Posterior cingulate gyrus (tissue), 11 donors: ENCODE measurements at regions not wholly inside any gene's neighbourhood (a gene's known extent, or its start where the extent isn't known, plus 50 kb on each side); places are given as distances from the start of the nearest gene placed in this dataset.

Experiments used
- DNase-seq, 10 donors: peaks; one replicate each; pipeline versions ENCODE4 v3.0.0 to v3.0.0-alpha.2; 2020 to 2021; ENCODE audit warnings: mixed read lengths in 3 of 10
- intact Hi-C: fragments of 100-400 bp; cut with DNase I; formaldehyde crosslinking; loops from one replicate; pipeline ENCODE4 v1.15.1; 2023

DNA sequence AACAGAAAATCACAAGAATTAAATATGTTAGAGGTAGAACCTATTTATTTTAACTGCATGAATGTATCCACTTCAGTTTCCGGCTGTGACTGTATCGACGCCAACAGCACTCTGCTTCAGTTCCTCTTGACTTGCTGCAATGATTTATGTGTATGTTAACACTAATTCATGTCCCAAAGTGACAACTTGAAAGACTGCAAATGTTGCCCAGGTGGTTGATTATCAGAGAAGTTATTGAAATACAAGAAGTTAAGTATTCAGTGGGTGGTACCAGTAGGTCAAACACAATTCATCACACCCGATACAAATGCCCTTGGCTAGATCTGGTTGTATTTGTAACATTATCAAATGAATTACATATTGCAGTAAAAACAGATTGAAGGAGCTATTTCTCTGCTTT is 622.7 kb upstream of the CDH18 start:
- intact Hi-C loops = no loop called here

DNA sequence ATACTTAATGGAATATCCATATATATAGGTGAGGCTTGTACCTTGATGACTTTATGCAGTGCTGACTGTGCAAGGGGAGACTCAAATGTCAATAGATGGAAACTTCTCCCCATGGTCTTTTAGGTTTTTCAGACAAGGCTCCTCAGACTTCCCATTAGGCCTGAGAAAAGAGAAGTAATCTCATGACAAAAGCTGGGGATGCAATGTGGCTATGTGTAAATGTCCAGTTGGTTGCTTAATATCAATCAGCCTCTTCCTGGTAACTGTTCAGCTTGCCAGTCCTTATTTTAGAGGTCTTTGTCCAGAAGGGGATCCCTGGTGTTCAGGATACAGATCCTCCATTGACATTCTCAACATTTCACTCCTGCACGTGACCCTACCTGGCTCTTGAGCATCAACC is 621.1 kb upstream of the CDH18 start:
- no peak for DNase-seq
- intact Hi-C loops = no loop called here

More for the DNA sequence above, 622.7 kb upstream of the CDH18 start:
- no peak for DNase-seq

DNA sequence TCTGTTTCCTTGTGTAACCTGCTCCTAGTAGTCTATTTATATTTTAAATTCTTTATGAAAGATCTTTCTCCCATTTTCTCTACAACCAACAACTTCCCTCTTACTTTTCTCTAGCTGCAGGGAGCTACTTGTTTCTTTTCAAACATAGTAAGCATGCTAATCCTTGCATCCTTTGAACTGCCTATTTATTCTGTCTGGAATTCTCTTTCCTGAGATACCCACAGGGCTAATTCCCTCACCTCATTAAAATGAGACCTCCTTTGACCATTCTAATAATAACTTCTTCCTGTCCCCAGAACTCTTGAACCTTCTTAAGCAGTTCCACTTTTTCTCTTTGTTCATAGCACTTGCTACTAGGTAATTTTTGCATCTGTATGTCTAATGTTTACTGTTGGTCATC is 620.6 kb upstream of the CDH18 start:
- DNase-seq = no peak

DNA sequence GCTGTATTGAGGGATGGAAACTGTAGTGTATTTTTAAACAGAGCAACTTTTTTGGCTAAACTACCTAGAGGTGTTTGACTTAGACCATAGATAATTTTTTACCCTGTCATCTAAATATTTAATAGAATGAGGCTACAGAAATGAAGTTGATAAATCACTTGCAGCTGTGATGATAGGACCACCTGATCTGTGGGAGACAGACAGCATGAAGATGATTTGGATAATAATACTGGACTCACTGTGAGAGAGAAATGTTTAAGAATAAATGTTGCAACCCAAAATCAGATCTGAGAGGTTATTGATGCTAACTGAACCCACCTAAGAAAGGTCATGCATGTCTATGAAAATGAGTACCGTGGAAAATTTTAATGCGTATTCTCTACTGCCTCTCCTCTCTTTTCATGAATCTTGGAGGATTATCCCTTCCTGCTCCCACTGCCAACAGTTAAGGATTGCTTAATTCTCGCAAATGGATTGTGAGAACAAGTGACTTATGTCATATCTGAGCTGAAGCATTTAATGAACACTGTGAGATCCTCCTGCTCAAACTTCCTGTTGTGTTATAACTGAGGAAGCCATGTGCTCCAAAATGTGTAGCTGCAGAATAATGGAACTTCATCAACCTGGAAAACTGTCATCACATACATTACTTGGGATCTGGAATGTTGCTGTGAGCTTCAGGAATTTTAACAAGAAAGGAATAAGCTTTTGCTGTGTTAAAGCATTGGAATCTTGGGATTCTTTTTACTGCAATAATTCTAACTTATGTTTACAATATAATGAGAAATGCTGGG is 617.9 kb upstream of the CDH18 start:
- intact Hi-C loops = no loop called here
- DNase-seq = no peak

More for the DNA sequence above, 620.6 kb upstream of the CDH18 start:
- intact Hi-C loops = no loop called here

DNA sequence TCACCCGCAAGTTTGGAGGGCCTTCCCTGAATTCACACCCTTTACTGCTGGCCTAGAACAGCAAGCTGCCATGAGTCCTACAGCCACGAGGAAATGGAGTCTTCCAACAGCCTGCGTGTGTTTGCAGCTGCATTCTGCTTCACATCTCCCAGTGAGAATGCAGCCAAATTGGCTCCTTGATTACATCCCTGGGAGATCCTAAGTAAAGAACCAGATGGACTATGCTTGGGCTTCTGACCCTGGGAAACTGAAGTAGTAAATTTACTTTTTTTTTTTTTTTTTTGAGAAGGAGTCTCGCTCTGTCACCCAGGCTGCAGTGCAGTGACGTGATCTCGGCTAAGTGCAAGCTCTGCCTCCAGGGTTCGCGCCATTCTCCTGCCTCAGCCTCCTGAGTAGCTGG is 617.0 kb upstream of the CDH18 start:
- intact Hi-C loops = no loop called here
- DNase-seq = no peak

DNA sequence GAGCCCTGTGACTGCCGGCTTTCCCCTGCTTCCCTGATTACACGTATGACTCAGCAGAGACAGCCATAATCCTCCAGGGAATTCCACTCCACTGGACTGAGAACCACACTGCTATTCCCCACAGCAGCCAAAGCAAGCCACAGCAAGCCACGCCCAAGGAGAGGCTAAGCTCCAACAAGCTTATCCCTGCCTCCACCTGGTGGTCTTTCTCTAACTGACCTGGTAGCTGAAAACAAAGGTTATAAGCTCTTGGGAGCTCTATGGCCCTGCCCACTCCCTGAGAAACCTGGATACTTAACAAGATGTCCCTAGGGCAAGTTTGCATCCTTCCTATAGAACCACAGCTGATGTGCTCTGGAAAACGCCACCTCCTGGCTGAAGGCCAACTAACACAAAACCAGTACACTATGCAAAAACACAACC is 613.7 kb upstream of the CDH18 start:
- DNase-seq = peak in 1 of 10 donors; percentile 35
- intact Hi-C loops = no loop called here

DNA sequence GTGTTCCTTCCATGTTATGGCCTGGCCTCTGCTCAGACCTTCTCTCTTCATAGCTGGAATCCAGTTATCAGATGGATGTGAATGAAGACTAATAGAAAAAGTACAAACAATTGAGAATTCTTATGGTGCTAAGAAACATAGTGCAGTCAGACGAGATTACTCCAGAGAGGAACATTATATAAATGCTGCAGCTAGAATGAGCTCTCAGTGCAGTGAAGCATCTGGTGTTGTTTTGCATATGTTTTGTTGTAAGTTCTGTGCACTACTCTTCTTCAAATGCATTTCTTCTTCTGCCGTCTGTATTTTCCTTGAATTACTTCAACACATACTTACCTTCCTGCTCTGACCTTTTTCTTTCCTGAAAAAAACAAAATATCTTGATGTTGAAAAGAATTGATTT is 602.4 kb upstream of the CDH18 start:
- intact Hi-C loops = no loop called here
- DNase-seq = no peak

DNA sequence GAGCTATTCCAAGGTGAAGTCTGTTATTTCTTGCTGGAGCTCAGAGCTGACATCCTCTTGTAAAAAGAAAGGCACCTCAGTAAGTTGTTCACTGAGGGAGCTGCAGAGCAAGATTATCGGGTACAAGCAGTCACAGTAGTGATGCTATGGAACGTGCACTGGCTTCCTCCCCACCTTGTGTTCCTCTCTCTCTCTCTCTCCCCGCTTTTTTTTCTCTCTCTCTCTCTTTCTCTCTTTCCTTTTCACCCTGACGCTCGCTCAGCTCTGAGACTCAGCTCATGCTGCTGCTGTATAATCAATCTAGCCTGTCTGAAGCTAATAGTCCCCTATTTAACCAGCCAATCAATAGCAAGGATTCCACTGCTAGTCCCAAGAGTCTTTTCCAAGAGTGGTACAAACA is 587.6 kb upstream of the CDH18 start:
- DNase-seq = peak in 1 of 10 donors; percentile 15
- intact Hi-C loops = no loop called here

DNA sequence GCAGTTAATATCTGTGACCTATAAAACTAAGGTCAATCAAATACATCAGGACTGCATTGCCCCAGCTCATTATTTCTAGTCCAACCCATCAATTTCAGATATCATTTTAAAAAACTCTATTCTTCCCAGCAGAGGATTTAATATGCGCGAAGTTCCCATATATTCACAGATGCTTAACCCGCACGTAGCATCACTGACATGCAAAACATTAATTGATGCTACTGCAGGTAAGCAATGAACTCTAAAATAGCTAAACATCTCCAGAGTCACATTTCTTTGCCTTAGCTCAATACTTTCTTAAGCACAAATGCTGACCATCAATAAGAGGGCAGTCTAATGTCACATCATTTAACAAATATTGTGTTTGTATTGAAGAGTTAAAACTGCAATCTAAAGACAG is 586.6 kb upstream of the CDH18 start:
- intact Hi-C loops = no loop called here
- no peak for DNase-seq

DNA sequence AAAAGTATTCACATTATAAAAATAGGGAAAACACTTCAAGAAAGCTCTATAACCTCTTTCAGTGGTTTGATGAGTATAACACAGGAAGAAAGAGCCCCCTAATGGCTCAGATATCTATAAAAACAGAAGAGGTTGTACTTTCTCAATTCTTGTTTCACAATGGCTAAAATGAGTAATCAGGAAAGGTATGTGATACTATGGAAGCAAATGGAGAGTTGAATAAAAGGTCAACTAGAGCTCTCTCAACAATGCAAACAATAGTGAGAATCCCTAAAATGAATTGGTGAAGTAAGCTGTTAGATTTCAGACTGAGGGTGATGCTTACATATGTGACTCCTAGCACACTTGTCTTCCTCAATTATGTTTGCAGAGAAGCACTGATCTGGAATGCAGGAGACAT is 584.6 kb upstream of the CDH18 start:
- intact Hi-C loops = no loop called here
- DNase-seq = no peak

DNA sequence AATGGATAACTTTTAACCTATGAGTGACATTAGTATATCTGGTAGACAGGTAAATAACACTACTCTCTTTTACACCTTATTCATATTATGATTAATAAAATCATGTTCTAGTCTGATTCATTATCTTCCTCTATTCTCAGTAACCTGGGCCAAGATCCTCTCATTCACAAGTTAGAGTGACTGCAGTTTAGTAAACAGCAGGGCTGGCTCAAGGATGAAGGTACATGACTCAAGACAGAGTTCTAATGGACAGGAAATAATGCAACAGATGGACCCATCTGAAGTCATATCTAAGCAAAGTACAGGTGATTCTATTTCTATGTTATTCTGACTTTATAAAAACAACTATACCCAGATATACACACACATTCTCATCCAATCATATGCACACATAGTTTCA is 582.5 kb upstream of the CDH18 start:
- no peak for DNase-seq
- intact Hi-C loops = no loop called here

DNA sequence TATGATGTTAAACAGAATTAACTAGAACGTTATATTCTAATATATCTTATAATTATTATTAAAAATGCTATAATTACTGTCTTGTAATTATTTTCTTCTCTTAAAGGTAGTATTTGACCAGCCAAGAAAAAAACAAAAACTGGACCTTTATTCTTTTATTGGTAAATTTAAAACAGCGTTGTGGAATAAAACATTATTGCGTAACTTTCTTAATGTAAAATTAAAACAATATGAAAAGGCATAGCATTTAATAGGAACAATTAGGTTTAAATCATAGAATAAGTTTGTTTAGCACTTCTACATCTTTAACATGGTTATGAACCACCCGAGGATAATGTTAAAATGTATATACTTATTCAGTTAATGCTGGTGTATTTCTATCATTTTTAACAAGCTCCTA is 574.5 kb upstream of the CDH18 start:
- DNase-seq = no peak

DNA sequence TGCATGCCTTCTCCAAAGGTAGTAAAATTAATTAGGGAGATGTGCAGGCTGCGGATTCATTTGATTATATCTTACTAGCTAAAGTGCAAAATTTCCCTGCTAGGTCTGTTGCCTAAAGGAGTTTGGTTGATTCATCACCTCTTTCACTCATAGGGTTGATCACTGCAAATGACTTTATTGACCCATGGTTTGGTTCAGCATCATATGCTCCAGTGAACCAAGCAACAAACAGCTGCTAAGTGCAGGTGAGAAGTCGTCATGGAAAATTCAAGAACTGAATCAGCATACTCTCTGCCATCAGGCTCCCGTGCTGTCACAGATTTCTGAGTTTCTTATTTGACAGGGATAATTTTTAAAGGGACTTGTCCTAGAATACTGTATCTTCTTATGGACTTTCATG is 571.8 kb upstream of the CDH18 start:
- intact Hi-C loops = no loop called here
- no peak for DNase-seq

More for the DNA sequence above, 574.5 kb upstream of the CDH18 start:
- intact Hi-C loops = no loop called here

DNA sequence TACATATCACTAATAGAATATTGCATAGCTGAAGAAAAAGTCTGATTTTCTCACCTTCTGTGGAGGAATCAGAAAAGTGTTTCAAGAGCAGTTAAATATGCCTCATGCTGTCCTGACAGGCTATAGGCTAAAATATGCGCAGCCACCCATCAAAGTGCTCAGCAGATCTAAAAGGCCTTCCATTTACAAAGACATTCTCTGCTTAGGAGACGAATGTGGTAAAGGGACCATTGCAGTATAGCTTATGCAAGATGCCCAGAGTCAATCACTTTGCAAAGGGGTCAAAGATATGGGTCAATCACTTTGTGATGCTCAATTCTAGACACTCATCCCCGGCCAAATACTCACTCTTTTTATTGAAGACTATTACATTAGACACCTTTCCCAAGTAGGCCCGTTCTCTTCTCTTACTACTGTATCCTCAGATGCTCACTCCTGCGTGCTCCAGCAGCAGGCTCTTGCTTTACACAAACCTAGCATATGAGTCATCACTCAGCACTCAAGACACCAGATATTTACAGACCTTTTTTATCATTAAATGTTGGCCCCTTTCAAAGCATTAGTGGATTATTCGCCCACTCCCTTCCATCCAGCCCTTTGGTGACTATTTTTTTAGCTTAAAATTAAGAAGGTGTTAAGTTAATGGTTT is 568.2 kb upstream of the CDH18 start:
- intact Hi-C loops = no loop called here
- peak in 1 of 10 donors; percentile 55 for DNase-seq

DNA sequence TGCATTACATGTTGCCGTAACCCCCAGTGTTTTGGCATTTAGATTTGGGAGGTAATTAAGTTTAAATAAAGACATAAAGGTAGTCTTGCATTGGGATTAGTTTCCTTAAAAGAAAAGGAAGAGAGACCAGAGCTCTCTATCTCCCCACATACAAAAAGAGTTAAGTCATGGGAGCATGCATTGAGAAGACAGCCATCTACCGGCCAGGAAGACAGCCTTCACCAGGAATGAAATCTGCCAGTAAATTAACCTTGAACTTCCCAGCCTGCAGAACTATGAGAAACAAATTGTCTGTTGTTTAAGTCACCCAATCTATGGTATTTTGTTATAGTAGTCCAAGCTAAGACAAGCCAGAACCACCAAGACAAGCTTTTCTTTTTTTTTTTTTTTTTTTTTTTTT is 567.0 kb upstream of the CDH18 start:
- intact Hi-C loops = no loop called here
- DNase-seq = no peak

DNA sequence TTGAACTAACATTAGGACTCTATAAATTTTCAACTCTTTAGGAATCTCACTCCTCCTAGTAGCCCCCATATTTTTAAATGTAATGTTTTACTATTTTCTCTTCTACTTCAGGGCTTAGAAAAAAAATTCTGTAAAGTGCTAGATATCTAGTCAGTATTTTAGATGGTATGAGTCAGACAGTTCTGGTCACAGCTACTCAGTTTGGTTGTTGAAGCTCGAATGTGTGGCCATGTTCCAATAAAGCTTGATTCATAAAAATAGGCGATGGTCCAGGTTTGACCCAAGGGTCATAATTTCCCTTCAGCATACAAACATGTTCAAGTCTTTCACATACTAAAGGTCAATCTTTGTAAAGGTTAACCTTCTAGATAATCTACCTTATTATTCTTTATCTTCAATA is 566.0 kb upstream of the CDH18 start:
- DNase-seq = no peak
- intact Hi-C loops = no loop called here

DNA sequence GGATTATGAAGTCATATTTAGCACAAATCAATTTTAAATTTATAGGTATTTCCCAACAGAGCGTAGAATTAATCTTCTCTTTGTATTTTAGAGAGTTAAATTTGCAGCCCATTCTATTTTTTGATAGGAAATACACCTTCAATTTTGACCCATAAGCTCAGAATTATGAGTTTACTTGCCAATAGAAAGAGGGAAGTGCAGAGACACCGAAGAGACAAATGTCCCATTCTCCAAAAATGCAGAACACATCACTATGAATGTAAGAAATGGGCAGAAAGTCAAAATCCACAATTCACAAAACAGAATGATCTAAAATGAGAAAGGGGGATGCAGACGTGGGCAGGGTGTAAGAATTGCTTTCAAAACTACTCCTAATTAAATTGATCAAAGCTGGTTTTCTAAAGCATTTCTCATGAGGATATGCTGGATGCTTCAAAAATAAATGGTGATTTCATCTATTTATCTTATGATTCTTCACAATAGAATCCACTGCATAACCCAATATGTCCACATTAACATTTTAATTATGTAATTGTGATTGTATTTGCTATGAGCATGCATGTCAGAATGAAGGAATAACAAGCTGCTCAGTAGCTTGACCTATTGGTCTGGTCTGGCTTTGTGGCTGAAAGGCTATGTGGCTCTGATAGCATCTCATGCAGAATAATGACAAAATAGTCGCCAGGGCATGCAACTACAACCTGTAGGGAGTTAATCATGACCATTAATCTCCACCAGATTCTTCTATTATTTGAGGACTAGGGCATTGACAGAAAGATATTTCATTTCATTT is 550.1 kb upstream of the CDH18 start:
- intact Hi-C loops = no loop called here
- no peak for DNase-seq

DNA sequence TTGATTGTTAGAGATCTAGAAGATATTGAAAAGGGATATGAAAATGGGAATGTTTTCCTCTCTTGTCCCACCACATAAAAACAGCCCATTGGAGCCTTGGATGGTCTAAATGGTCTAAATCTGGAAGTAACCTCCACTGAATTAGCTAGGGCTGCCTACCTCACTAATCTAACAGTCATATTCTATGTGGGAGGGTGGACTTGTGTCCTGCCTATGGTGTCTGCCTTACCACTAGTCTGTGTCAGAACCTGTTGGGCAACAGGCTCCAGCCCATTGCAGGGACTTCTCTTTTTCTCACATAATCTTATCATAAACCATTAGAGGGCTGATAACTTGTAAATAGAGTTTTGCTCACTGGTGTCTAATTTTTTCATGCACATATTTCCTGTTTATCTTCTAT is 548.8 kb upstream of the CDH18 start:
- DNase-seq = no peak
- intact Hi-C loops = no loop called here

DNA sequence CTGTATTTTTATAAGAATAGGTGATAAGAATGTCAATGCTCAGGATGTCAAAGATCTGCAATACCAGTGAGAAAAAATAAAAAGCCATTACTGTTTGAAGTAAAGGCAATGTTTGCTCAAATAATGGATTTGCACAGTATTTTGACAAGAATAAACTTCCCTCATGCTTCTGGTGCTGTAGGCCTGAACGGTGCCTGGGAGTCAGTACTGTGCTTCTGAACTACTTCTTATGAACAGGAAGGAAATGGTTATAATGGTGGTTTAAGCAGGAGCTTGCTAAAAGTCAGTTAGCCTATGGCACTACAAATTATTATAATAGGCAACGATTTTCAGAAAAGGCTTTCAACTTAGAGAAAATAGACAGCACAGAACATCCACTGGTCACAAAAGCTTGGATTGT is 548.3 kb upstream of the CDH18 start:
- intact Hi-C loops = no loop called here
- DNase-seq = no peak

DNA sequence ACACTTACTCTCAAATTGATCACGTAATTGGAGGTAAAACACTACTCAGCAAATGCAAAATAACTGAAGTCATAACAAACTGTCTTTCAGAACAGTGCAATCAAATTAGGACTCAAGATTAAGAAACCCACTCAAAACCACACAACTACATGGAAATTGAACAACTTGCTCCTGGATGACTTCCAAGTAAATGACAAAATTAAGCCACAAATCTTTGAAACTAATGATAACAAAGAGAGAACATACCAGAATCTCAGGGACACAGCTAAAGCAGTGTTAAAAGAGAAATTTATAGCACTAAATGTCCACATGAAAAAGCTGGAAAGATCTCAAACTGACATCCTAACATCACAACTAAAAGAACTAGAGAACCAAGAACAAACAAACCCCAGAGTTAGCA is 540.5 kb upstream of the CDH18 start:
- DNase-seq = no peak
- intact Hi-C loops = no loop called here

DNA sequence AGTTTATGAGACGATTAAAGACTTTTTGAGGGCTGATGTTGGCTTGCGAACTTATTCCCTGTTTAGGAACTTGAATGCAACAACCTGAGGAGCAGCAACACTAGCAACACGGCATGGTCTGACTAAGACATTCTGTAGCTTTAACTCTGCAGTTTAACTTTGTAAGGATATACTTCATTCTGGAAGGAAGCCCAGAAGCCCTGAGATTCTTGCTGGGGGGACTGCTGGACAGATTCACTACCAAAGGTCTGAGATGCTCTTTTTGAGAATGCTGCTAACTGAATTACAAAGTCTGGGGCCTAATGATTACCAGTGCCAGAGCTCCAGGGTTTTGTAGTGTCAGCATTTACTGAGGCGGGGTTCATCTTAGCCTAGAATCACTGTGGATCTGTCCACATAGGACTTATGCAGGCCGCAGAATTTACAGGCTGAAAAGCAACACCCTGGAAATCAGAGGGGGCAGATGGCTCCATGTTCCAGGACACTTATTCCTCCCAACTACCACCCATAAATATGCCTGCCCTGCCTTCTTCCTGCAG is 537.1 kb upstream of the CDH18 start:
- DNase-seq = no peak

More for the DNA sequence above, 537.1 kb upstream of the CDH18 start:
- intact Hi-C loops = no loop called here
